PFSK-1 (cell line): ENCODE measurements at regions not wholly inside any gene's neighbourhood (a gene's known extent, or its start where the extent isn't known, plus 50 kb on each side); places are given as distances from the start of the nearest gene placed in this dataset.

ENCODE experiments used
- POLR2AphosphoS5 ChIP-seq: IDR thresholded peaks from 2 replicates; pipeline ENCODE4 v1.6.1; 2012; ENCODE audit warnings: low read depth, mild to moderate bottlenecking, control low read depth, low read length, moderate library complexity
- REST ChIP-seq, 2 experiments: IDR thresholded peaks; 2 replicates each; pipeline versions ENCODE4 v1.6.1 to v1.8.0; 2011 to 2012; ENCODE audit warnings: low read depth in 2 of 2, low read length in 2 of 2, control low read depth in 1 of 2, inconsistent platforms in 1 of 2, mild to moderate bottlenecking in 1 of 2, moderate library complexity in 1 of 2; ENCODE audit not compliant: insufficient read depth in 1 of 2
- SIN3A ChIP-seq: IDR thresholded peaks from 2 replicates; pipeline ENCODE4 v1.6.1; 2012; ENCODE audit warnings: mild to moderate bottlenecking, low read length, moderate library complexity, borderline replicate concordance; ENCODE audit not compliant: insufficient read depth
- TAF1 ChIP-seq: IDR thresholded peaks from 2 replicates; pipeline ENCODE4 v1.6.1; 2012; ENCODE audit warnings: low read length, control low read depth, borderline replicate concordance; ENCODE audit not compliant: insufficient read depth

- no peak for TF ChIP-seq POLR2AphosphoS5
- no peak for TF ChIP-seq SIN3A
- no peak for TF ChIP-seq TAF1
- TF ChIP-seq REST (IDR thresholded peaks at IDR 0.05; ENCODE audit: insufficient read depth in 1 of 2, low read depth in 2 of 2, low read length in 2 of 2) = no peak
Measured at GRCh38 chr7:142401951-142402350, 144.1 kb upstream of the PRSS58 start.
